GM19468 (cell line): ENCODE measurements at regions not wholly inside any gene's neighbourhood (a gene's known extent, or its start where the extent isn't known, plus 50 kb on each side); places are given as distances from the start of the nearest gene placed in this dataset.
"Not testable (repeated sequence)": the region's sequence is repeated elsewhere in the genome, so short reads cannot be mapped to it uniquely, and the experiment has no call there.

Source experiments
- ATAC-seq: cut with Tn5 transposase; IDR thresholded peaks from one replicate; pipeline ENCODE4 v1.9.1; 2021; ENCODE audit warnings: mild to moderate bottlenecking, moderate library complexity, moderate number of reproducible peaks; ENCODE audit not compliant: unreplicated experiment; ENCODE audit errors: extremely low read depth

DNA sequence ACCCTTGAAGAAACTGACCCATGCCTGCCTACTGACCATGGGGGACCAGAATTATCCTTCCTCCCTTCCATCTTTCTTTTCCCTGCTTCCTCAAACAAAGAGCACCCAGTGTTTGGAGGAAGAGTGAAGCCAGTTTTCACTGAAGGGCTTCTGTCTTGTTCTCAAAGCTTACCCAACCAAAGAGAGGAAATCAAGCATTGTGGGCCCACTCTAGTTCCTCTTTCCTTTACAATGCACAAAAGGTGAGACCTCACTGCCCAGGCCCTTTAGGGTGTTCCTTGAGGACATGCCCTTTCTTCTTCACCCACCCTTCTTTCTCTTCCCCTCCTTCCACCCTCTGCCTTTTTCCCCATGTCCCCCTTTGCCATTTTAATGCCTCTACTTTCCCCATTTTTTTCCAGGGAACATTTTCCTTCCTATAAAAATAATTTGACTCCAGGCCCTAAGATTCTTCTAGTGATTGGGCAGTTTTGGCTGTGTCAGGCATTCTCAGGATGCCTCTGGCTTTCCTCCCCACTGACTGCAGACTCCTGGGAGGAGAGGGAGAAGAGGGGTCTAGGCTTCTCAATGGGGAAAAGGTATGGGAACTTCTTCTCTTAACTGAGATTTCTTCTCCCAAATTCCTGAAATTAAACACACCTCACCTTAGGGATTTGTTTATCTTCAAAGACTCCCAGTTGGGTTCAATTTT lies 126.6 kb upstream of the RMDN2 start:
- ATAC-seq, result no peak

- ATAC-seq, result no peak
Measured at GRCh38 chr2:37800176-37800858, 124.8 kb upstream of the RMDN2 start.

GRCh38 chr2:37802211-37802752 lies 122.8 kb upstream of the RMDN2 start:
- no peak for ATAC-seq

DNA sequence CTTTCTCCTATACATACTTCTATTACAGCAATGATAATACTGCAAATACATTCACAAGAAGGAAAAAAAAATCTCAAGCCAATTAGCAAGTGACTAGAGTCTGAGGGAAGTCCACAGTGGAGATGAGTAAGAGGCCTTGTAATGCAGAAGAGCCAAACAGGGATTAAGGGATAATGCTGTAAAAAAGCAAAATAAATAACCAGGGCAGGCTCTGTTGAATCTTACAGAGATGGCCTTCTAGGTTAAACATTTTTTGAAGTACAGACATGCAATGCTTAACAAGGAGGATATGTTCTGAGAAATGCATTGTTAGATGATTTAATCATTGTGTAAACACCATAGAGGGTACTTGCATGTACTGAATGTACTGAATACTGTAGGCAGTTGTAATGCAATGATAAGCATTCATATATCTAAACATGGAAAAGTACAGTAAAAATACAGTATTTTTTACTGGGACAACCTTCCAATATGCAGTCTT lies 122.1 kb upstream of the RMDN2 start:
- ATAC-seq, result no peak

DNA sequence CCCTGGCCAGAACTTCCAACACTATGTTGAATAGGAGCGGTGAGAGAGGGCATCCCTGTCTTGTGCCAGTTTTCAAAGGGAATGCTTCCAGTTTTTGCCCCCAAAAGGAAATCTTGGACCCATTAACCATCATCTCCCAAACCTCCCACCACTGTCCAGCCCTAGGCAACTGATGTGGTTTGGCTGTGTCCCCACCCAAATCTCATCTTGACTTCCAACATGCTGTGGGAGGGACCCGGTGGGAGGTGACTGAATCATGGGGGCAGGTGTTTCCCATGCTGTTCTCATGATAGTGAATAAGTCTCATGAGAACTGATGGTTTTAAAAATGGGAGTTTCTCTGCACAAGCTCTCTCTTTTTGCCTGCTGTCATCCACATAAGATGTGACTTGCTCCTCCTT lies 119.1 kb upstream of the RMDN2 start:
- ATAC-seq, result not testable (repeated sequence)

DNA sequence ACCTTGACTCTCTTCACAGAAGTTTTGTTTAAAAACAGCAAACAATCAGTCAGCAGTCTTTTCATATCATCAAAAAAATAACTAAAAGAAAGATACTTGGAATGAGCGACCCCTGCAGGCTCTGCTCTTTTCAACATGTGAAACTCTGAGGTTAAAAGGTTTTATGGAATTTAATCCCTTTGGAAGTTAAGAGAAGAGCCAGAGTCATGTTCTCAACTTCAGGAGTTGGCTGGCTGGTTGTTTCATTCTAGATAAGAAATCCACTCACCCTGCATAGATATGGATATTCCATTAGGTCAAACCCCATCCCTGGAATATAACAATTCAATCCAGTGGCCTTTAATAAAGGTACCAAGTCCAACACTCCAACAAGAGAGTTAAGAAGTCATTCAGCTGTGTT lies 115.6 kb upstream of the RMDN2 start:
- ATAC-seq, result no peak

GRCh38 chr2:37809931-37810570 lies 115.0 kb upstream of the RMDN2 start:
- no peak for ATAC-seq

GRCh38 chr2:37812414-37812813 lies 112.7 kb upstream of the RMDN2 start:
- no peak for ATAC-seq

- ATAC-seq, result no peak
Measured at GRCh38 chr2:37812941-37813730, 112.0 kb upstream of the RMDN2 start.

GRCh38 chr2:37816036-37816435 lies 109.1 kb upstream of the RMDN2 start:
- no peak for ATAC-seq

DNA sequence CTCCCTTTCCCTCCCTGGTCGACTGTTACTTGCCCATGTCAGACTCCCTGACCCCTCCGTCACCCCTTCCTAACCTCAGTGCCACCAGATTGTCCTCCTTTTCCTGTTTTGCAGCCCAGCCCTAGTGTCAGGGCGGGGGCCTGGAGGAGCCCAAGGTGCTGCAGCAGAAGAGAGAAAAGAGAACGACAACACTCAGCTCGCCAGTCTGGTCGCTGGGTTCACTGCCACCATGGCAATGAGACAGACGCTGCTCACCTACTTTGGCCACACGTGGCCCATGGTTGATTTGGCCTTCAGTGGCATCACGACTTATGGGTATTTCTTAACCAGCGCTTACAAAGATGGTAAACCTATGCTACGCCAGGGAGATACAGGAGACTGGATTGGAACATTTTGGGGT lies 108.4 kb upstream of the RMDN2 start:
- ATAC-seq, result no peak

GRCh38 chr2:37819186-37819585 lies 105.9 kb upstream of the RMDN2 start:
- no peak for ATAC-seq

DNA sequence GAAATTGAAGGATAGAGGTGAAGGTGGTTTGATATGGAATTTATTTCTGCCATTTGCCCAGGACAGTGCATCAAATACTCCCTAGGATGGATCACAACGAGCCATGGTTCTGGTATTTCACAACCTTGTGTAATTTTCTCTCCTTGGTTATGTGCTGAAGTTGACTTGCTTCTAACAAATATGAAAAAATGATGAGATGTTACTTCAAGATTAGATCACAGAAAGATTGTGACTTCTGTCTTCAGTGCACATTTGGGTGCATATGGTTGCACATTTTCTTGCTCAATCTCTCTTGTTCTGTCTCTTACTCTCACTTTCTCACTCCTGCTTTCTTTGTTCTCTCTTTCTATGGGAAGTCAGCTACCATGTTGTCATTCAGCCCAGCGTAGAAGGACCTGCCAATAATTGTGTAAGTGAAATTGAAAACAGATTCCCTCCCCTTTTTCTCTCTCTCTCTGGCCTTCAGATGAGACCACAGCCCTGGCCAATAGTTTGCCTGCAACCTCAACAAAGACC lies 104.6 kb upstream of the RMDN2 start:
- ATAC-seq, result no peak

DNA sequence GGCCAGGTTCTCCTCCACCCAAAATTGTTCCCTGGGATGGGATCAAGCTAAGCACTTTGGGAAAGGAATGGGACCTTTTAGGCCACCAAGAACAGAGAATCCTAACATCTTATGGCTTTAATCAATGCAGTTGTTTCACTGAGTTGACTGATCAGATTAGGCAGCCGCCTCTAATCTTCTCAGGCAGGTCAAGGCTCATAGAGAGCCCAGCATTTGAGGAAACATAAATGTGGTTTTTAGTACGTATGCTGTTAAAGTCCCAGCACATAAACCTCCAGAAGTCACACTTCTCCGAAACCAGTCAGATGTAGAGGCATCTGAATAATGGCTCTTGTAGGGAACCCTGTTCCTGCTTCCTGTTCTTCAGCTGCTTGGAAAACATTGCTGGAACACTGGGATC lies 99.5 kb upstream of the RMDN2 start:
- no peak for ATAC-seq

DNA sequence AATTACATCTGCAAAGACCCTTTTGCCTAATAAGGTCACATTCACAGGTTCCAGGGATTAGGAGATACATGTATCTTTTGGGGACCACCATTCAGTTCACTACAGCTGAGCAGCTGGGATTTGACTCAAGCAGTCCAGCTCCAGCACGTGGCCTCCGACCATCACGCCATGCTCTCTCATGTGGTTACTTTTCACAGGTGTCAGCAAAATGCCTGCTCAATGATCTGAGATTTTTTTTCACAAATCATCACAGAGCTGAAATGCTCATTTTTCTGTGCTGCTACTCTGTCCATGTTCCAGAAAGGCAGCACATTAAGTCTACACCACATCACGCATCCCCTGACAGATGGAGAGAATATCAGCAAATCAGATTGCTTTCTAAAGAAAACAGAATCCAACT lies 98.5 kb upstream of the RMDN2 start:
- no peak for ATAC-seq

DNA sequence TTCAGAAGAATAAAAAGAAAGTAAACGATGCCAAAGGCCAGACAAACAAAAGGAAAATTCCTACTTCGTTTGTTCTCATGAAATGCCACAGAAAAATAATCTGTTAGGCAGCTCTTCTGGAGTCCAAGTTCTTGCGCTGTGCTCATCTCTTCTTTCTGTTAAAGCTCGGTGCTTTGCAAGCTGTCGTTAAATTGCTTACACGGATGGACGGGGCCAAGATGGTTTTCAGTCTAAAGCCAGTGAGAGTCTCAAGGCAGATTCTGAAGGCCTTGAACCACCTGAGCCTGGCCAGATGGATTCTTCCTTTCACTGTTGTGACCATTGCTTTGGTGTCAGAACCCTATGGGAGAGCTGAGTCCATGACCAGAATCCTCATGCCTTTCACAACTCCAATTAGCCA lies 97.6 kb upstream of the RMDN2 start:
- ATAC-seq, result no peak

DNA sequence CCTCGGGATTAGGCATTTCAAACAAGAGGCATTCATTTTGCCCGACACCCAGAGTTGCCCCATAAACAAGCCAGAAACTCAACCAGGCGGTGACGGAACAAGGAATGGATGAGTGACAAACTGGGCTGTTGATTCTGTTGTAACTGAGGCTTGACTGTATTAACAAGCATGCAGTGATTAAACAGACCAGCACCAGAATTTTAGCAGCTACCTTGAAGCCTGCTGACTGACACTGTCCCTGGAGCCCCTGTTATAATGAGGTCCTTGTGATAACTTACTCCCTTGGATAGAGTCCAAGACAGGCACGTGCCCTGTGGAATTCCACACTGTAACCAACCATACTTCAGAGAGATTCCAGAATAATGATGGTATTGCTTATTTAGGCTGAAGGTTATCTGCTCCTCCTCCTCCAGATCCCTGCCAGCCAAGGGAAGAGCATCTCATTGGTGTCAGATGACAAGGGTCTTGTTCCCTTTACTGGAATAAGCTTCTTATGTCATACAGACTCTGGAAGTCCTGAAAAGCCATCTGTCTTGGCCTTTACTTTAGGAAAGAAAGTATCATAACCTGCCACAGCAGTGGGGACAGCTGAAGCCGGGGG lies 97.1 kb upstream of the RMDN2 start:
- ATAC-seq, result no peak

GRCh38 chr2:37829202-37829601 lies 95.9 kb upstream of the RMDN2 start:
- ATAC-seq, result no peak

DNA sequence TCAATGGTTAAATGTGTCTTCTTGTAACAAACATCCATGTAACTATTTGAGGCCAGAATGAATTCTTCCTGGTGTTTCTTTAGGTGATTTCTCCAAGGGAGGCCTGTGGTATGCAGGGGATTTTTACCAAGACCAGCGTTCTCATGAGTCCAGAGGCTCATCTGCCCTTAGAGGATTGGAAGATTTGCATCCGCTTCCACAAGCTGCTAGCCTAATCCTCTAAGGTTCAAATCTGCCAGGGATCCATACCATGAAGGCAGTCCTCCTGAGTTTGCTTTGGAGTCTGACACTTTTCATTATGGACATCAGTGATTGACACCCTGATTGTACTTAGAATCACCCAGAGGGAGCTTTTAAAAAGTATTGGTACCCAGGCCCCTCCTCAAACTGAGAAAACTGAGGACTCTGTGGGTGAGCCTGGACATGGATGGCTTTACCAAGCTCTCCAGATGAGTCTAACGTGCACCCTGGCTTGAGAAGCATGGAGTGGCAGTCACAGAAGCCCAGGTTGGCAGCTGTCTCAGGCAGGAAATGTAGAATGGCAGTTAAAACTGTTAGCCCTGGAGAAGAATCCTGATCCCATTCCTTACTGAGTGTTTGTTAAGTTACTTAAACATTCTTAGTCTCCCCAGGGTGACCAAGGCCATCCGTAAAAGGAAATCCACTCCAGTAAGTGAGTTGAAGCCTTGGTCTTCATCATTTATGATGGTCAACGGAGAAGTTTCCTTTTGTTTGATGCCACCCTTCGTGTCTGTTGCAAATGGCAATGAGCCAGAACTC lies 95.3 kb upstream of the RMDN2 start:
- ATAC-seq, result no peak
